Lung (tissue), 11 donors: ENCODE measurements at regions not wholly inside any gene's neighbourhood (a gene's known extent, or its start where the extent isn't known, plus 50 kb on each side); places are given as distances from the start of the nearest gene placed in this dataset.
A peak's percentile ranks its signal among the peaks of the same experiment; 100 is the strongest.

Experiments used
- ATAC-seq: fragments of 200-7000 bp; cut with Tn5 transposase; one replicate; pipeline ENCODE4 v1.9.1; 2020; ENCODE audit warnings: moderate number of reproducible peaks; ENCODE audit not compliant: insufficient read depth, low FRiP score
- DNase-seq, 3 donors: peaks; one replicate each; pipeline ENCODE4 v3.0.0-alpha.2; 2013 to 2017
- H3K27ac ChIP-seq, 2 donors: one replicate each; pipeline ENCODE4 v1.5.1; 2013; ENCODE audit warnings: mild to moderate bottlenecking in 2 of 2, moderate library complexity in 2 of 2, control low read depth in 1 of 2, inconsistent platforms in 1 of 2, low read depth in 1 of 2, low read length in 1 of 2
- H3K27me3 ChIP-seq, 3 donors: one replicate each; pipeline ENCODE4 v1.5.1; 2013; ENCODE audit warnings: low read length in 2 of 3; ENCODE audit not compliant: control insufficient read depth in 3 of 3, insufficient read depth in 3 of 3
- H3K36me3 ChIP-seq, 4 donors: one replicate each; pipeline ENCODE4 v1.5.1; 2013; ENCODE audit warnings: low read length in 4 of 4, mild to moderate bottlenecking in 1 of 4, moderate library complexity in 1 of 4; ENCODE audit not compliant: control insufficient read depth in 4 of 4, insufficient read depth in 4 of 4
- H3K4me1 ChIP-seq, 5 donors: one replicate each; pipeline ENCODE4 v1.5.1; 2013; ENCODE audit warnings: low read length in 5 of 5, mild to moderate bottlenecking in 2 of 5, moderate library complexity in 1 of 5; ENCODE audit not compliant: control insufficient read depth in 5 of 5, insufficient read depth in 5 of 5
- H3K4me3 ChIP-seq: one replicate; pipeline ENCODE4 v1.5.1; 2013; ENCODE audit warnings: mild to moderate bottlenecking, control low read depth, moderate library complexity
- H3K9ac ChIP-seq, 2 donors: one replicate each; pipeline ENCODE4 v1.5.1; 2013; ENCODE audit warnings: low read length in 2 of 2, control low read depth in 1 of 2; ENCODE audit not compliant: insufficient read depth in 1 of 2
- H3K9me3 ChIP-seq, 4 donors: one replicate each; pipeline ENCODE4 v1.5.1; 2013; ENCODE audit warnings: low read length in 3 of 4, mild to moderate bottlenecking in 1 of 4, moderate library complexity in 1 of 4; ENCODE audit not compliant: control insufficient read depth in 4 of 4, insufficient read depth in 3 of 4
- CTCF ChIP-seq: IDR thresholded peaks from 2 replicates; pipeline ENCODE4 v1.5.1; 2012; ENCODE audit warnings: mild to moderate bottlenecking; ENCODE audit errors: control extremely low read depth, extremely low read depth
- WGBS, 2 donors: extraction: QIAGEN DNeasy Blood & Tissue Kit; methylation state at CpG; one replicate each; pipeline ENCODE4 v1.1.7; 2013; 5-methylcytosine and 5-hydroxymethylcytosine counted together
- donor health status: control.
- donor health status: control.
- donor health status: Bipolar disorder and iron deficiency.
- donor health status: healthy.
- donor health status: DM: yes; HTN: yes; CAD: no.

GRCh38 chr14:40119321-40119720 is 687.1 kb upstream of the FBXO33 start:
- Histone ChIP-seq H3K27ac (no peak overlapping the region), H3K9me3 (peaks cover 0 to 2% (median 0%) of the 10 kb centered on the region in 4 donors), H3K36me3 (no peaks in the 10 kb centered on the region), H3K4me1 (no peaks in the 10 kb centered on the region), H3K9ac (no peak overlapping the region), H3K27me3 (no peaks in the 10 kb centered on the region), H3K4me3 (no peak overlapping the region)
- no peak for ATAC-seq
- 44 to 54% methylated on average over 4 of the region's 4 CpGs for WGBS, 2 donors
- no peak for TF ChIP-seq CTCF
- DNase-seq, result no peak

- Histone ChIP-seq H3K9me3 (peaks cover 0 to 2% (median 0%) of the 10 kb centered on the region in 4 donors), H3K4me3 (no peak overlapping the region), H3K27me3 (no peaks in the 10 kb centered on the region), H3K36me3 (no peaks in the 10 kb centered on the region), H3K9ac (no peak overlapping the region), H3K4me1 (no peaks in the 10 kb centered on the region), H3K27ac (no peak overlapping the region)
- WGBS, 2 donors, result 94 to 97% methylated on average over 1 of the region's 1 CpG
- ATAC-seq (no peak), DNase-seq (no peak)
- no peak for TF ChIP-seq CTCF
Measured at GRCh38 chr14:40115583-40115982, 683.4 kb upstream of the FBXO33 start.

GRCh38 chr14:40113671-40114070 is 681.4 kb upstream of the FBXO33 start:
- H3K27ac ChIP-seq, result no peak overlapping the region
- H3K4me3 ChIP-seq, result no peak overlapping the region
- no peaks in the 10 kb centered on the region for H3K36me3 ChIP-seq
- DNase-seq, result peak in 1 of 3 donors; percentile 7
- H3K27me3 ChIP-seq, result no peaks in the 10 kb centered on the region
- no peak overlapping the region for H3K9ac ChIP-seq
- no peak for TF ChIP-seq CTCF
- peaks cover 0 to 2% (median 0%) of the 10 kb centered on the region in 4 donors for H3K9me3 ChIP-seq
- no peaks in the 10 kb centered on the region for H3K4me1 ChIP-seq
- ATAC-seq, result no peak

GRCh38 chr14:40100544-40101196 is 668.4 kb upstream of the FBXO33 start:
- no peaks in the 10 kb centered on the region for H3K4me1 ChIP-seq
- H3K9ac ChIP-seq, result no peak overlapping the region
- DNase-seq (no peak), ATAC-seq (no peak)
- H3K27ac ChIP-seq, result no peak overlapping the region
- H3K4me3 ChIP-seq, result no peak overlapping the region
- H3K36me3 ChIP-seq, result no peaks in the 10 kb centered on the region
- no peaks in the 10 kb centered on the region for H3K27me3 ChIP-seq
- H3K9me3 ChIP-seq, result no peaks in the 10 kb centered on the region
- 75 to 85% methylated on average over 1 of the region's 1 CpG for WGBS, 2 donors
- TF ChIP-seq CTCF, result no peak
